T-helper 1 cell (primary cell): ENCODE measurements at regions not wholly inside any gene's neighbourhood (a gene's known extent, or its start where the extent isn't known, plus 50 kb on each side); places are given as distances from the start of the nearest gene placed in this dataset.

Experiments
- DNase-seq, 5 donors: peaks; one replicate each; pipeline ENCODE4 v3.0.0-alpha.2; 2012 to 2020

DNA sequence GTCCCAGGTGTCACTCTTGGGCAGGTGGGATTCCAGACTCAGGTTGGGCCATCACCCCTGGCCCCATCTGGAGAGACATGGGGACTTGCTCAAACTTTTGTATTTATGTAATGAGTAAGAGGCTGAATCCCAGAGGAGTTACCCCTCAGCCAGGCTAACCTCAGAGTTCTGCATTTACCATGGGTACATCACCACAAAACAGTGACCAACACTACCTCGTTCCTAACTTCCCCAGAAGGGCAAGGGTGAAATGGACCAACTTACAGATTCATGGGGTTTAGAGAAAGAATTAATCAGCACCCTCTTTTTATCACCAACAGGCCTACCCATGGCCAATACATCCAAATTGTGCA is 259.9 kb upstream of the MARCKS start:
- no peak for DNase-seq

- DNase-seq: no peak
Measured at GRCh38 chr6:113598786-113599185, 258.4 kb upstream of the MARCKS start.

GRCh38 chr6:113599444-113599843 is 257.7 kb upstream of the MARCKS start:
- no peak for DNase-seq

DNA sequence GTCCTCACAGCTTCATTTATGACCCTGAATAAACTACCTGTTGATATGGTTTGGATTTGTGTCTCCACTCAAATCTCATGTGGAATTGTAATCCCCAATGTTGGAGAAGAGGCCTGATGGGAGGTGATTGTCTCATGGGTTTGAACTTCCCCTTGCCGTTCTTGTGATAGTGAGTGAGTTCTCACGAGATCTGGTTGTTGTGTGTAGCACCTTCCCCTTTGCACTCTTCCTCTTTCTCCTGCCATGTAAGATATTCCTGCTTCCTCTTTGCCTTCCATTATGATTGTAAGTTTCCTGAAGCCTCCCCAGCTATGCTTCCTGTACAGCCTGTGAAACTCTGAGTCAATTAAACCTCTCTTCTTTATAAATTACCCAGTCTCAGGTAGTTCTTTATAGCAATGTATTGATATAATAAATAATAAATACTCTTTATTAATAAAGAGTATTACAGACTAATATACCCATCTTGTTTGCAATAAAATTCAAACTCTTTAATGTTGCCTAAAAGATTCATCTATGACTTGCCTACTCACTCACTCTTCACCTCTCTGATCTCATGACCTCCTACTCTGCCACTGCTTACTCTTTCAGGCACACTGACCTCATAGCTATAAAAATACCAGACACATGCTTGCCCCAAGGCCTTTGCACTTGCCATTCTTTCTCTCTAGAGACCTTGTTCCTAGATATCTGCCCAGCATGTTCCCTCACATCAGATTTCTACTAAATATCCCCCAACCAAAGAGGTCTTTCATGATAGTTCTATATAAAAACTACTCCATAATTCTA is 256.4 kb upstream of the MARCKS start:
- DNase-seq: no peak

DNA sequence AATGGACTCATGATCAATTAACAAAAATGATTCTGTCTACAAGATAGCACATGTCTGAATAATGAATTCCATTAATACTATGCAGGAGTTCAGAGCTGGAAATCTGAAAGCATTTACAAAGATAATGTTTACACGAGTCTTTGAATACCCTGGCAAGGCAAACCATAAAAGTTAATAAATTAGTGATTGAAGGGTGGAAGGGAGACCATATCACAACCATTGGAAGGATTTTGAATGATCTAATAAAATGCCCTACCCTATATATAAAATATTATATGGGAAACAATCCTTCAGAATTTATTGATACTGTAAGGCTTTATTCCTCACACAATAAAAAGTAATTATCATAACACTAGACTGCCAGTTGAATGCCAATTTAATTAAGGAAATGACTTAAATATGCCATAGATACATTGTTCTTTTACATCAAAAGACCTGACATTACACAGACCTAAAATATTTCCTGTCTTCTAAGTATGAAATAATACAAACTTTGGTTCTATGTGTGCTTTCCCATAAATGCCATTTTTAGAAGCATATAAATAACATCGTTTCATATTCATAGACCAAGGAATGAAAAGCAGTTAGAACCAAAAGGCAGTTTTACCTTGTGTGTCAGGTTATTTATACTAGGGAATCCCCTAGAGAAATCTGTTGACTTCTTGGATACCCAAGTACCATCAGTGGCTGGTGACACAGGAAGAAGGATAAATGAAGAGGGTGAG is 249.2 kb upstream of the MARCKS start:
- DNase-seq: no peak

DNA sequence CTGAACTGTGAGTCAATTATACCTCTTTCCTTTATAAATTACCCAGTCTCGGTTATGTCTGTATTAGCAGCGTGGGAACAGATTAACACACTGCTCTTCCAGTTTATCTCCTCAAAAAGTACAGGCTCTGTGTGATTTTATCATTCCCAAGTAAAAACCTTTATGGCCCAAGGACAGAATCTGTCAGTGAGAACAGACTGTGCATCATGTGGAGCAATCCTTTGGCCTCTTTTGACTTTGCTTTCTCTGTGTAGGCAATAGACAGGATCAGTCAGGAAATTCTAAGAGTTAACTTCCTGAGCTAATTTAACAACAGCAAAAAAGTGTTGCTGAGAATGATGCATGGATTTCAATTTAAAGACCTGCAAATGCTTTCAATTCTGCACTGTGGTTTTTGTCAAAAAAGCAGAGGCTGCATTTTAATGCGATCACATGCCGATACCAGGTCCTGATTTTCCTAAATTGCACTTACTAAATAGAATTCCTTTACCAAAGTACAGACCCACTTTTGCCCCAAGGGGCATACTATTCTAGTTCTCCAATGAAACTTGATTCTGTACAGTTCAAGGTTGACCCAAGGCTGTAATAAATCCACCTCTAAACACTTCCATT is 246.7 kb upstream of the MARCKS start:
- no peak for DNase-seq

GRCh38 chr6:113616701-113617274 is 240.4 kb upstream of the MARCKS start:
- DNase-seq: no peak

DNA sequence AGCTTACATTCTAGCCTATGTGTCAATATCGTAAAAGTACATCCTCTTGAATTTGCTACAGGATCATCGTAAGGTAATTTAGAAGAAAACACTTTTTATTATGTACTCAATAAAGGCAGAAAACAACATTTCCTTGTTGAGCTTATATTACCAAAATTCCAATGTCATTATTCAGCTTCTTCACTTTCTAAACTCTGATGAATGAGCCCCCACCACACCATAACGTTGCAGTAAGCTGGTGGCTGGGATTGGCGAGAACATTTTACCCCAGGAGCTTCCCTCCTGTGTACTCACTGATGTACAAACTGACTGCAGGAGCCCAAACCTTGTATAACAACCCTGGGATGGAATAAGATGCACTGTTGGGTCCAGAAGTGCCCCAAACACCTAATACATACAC is 238.1 kb upstream of the MARCKS start:
- no peak for DNase-seq

DNA sequence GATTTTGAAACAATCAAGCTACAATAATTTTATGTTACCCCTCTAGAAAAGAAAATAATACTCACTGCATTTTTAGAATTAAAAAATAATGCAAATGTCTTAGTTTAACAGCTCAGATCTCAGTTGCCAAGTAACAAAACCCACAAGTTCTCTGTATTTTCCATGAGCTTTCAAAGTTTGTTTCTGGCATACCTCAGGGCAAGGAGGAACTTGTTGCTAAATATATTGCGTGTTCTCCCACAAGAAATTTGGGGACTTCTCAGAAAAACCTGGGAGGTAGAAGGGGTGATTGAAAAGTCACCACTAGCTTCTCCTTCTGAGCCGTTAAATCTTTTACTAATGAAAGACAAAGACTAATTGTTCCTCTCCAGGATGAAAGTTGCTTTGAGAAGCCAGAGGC is 236.8 kb upstream of the MARCKS start:
- no peak for DNase-seq

DNA sequence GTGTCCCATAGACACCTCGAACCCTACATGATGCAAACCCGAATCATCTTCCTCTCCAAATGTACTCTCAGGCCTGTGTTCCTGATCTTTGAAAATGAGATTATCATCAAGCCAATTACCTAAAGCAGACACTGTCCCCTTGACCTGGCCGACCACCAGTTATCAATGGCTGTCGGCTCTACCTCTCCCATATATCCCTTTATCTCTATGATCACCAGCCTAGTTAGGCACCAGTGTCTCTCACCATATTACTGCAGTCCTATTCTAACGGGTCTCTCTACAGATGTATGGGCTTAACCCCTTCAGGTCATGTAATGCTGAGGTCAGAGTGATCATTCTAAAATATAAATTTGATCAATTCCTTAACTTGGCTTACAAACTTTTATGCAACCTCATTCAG is 234.9 kb upstream of the MARCKS start:
- no peak for DNase-seq

DNA sequence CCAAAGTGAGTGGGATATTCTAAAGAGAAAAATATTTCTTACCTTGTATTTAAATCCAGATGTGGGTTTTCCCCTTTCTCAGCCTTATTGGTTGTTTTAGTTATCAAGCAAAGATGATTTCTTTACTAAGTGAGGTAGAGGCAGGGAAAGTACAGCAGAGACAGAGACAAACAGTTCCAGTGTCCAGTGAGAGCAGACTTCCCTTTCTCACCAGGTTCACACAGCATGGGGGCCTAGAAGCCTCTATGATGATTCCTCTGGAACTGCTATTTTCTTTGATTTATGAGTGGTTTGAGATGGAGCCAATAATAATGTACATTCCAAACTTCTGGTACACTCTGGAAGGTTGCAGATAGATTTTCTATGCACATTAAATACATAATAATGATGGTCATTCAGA is 234.0 kb upstream of the MARCKS start:
- no peak for DNase-seq

- DNase-seq: peak in 1 of 5 donors; percentile 41
Measured at GRCh38 chr6:113625850-113626249, 231.3 kb upstream of the MARCKS start.

- DNase-seq: no peak
Measured at GRCh38 chr6:113626475-113626874, 230.7 kb upstream of the MARCKS start.

- no peak for DNase-seq
Measured at GRCh38 chr6:113627480-113627879, 229.7 kb upstream of the MARCKS start.

DNA sequence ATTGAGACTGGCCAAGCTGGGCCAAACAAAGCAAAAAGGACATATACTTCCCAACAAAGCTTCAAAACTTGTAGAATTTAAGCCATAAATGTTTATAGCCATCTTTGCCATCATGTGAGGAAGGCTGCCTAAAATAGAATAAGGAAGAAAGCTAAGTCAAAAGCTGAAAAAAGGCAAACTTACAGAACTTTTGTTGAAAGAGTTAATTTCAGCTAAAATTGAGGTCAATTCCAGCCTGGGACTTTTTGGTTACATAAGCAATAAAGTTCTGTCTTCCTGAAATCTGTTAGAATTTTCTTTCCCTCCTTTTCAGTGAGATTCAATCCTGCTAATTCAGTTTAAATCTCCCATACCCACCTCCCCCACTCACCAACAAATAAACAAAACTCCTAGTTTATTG is 227.9 kb upstream of the MARCKS start:
- no peak for DNase-seq

GRCh38 chr6:113629975-113630737 is 227.0 kb upstream of the MARCKS start:
- DNase-seq: no peak

- peak in 1 of 5 donors; percentile 76 for DNase-seq
Measured at GRCh38 chr6:113630738-113631535, 226.2 kb upstream of the MARCKS start.

DNA sequence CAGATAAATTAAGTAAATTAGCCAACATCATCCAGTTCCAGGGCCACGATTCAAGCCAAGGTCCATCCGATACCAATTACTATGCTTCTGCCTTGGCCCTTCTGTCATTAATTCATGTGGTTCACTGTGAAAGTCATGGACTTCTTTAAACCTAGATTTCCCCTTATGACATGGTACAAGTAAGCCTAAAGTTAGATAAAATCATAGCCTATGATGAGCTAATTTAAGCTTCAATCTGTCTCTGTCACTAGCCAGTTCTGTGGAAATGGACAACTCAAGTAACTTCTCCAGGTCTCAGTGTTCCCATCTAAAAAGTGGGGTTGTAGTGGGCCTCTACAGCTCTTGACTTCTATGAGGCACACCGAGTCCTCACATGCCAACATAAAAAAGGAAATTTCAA is 225.5 kb upstream of the MARCKS start:
- DNase-seq: no peak

DNA sequence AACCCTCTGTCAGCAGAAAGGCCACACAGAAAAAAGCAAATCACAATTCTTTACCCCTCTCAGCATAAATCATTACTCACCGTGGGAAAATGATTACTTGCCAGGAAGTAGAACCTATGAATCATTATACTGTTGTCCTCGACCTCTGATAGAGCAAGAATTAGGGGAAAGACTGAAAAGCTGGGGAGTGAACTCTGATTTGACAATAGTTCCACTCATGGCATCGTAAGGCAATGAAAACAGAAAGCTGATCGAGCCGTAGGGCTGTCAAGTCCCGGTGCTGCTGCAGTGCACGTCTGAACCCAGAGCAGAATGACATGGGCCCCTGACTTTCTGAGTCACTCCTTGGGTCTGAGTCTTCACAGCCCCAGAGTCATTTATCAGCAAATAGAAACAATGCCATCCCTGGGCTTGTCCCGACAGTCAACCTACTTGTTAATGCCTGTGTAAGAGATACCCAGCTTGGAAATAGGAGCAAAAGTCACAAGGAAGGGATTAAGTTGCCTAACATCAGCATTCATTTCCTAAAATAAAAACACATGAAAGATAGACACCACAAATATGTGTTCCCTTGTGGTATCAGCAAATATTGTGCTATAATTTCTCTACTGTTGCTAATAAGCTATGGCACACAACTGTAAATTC is 224.8 kb upstream of the MARCKS start:
- DNase-seq: peak in 1 of 5 donors; percentile 66

DNA sequence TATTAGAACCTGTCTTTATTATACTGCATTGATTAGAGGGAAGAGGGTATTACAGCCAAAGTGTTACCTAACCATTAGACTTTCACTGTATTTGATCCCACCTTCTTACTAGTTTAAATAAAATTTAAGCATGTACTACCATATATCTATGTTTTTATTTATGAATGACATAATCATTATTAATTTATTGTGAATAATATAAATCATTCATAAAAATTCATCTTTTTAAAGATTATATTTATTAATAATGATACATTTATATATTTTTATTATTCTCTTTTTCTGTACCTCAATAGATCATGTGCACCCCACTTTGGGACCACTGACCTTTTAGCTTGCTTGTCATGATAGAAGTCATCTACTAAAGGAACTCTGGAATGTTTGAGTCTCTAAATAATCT is 223.5 kb upstream of the MARCKS start:
- DNase-seq: no peak

GRCh38 chr6:113634352-113635163 is 222.6 kb upstream of the MARCKS start:
- DNase-seq: no peak
